HL-60 (cell line): ENCODE measurements at regions not wholly inside any gene's neighbourhood (a gene's known extent, or its start where the extent isn't known, plus 50 kb on each side); places are given as distances from the start of the nearest gene placed in this dataset.

ENCODE experiments used
- DNase-seq, 2 experiments: peaks; one replicate each; pipeline ENCODE4 v3.0.0-alpha.2; 2010 to 2020; ENCODE audit warnings: low read depth in 1 of 2, low spot score in 1 of 2
- H3K27ac ChIP-seq: fragments of 250-450 bp; sonication (Bioruptor Pico); replicated peaks from 2 replicates; pipeline ENCODE4 v1.5.1; 2020; ENCODE audit warnings: mild to moderate bottlenecking, moderate library complexity
- H3K27me3 ChIP-seq: fragments of 250-450 bp; sonication (Bioruptor Pico); 2 replicates; pipeline ENCODE4 v1.5.1; 2021; ENCODE audit warnings: mild to moderate bottlenecking, moderate library complexity; ENCODE audit not compliant: insufficient read depth, poor library complexity, severe bottlenecking
- H3K4me3 ChIP-seq: replicated peaks from 2 replicates; pipeline ENCODE4 v1.5.1; 2011; ENCODE audit warnings: mild to moderate bottlenecking, control low read depth, low read length; ENCODE audit not compliant: insufficient read depth
- CTCF ChIP-seq: IDR thresholded peaks from one replicate; pipeline ENCODE4 v1.5.1; 2011; ENCODE audit warnings: low read length, control low read depth, inconsistent platforms; ENCODE audit not compliant: insufficient read depth
- GABPA ChIP-seq: IDR thresholded peaks from 2 replicates; pipeline ENCODE4 v1.6.1; 2012; ENCODE audit warnings: low read depth
- POLR2AphosphoS5 ChIP-seq: IDR thresholded peaks from 2 replicates; pipeline ENCODE4 v1.6.1; 2012; ENCODE audit warnings: low read depth
- REST ChIP-seq: IDR thresholded peaks from 2 replicates; pipeline ENCODE4 v1.6.1; 2012; ENCODE audit warnings: low read depth; ENCODE audit not compliant: insufficient replicate concordance
- SPI1 ChIP-seq: IDR thresholded peaks from 2 replicates; pipeline ENCODE4 v1.6.1; 2012; ENCODE audit warnings: low read depth, mild to moderate bottlenecking, borderline replicate concordance

DNA sequence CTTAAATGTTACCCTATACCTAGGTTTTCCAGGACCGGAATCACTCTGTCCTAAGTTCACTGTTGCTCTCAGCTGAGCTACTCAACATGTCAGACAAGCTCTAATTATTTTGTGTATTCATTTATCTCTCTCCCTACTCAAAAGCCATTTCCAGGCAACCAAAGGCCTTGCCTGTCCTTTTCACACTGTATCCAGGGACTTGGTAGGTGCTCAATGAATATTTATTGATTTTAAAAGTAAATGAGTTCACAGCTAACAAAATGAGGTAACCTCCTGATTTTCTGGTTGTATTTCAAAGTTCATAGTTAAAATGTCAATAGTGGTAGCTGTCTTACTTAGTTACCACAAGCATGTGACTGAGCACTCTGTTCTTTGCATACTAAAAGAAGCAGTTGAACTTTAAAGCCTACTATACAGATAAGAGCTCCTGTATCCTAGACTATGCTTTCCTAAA is 522.2 kb downstream of the ACTL7B start:
- no peak for DNase-seq
- TF ChIP-seq POLR2AphosphoS5, result no peak
- no peak for TF ChIP-seq REST
- no peak for TF ChIP-seq GABPA
- no peak for TF ChIP-seq CTCF
- TF ChIP-seq SPI1, result no peak
- no peak overlapping the region for H3K27ac ChIP-seq
- no peak overlapping the region for H3K4me3 ChIP-seq
- H3K27me3 ChIP-seq, result no peaks in the 10 kb centered on the region

DNA sequence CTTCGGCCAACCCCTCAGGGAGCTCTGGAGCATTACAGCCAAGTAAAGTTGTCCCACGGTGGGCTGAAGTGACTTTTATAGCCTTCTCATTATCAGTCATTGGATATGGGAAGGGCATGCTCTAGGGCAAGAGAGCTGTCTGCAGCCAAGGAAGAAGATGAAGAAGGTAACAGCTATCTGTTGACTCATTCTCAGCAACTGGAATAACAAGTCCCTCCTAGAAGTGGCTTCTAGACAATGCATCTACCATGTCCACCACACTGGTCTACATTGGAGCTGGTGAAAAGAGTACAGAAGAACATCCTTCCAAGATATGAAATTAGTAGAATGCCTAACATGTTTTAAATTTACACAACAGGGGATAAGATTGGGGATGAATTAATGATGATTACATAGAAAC is 524.2 kb downstream of the ACTL7B start:
- no peaks in the 10 kb centered on the region for H3K27me3 ChIP-seq
- no peak overlapping the region for H3K4me3 ChIP-seq
- H3K27ac ChIP-seq, result no peak overlapping the region
- no peak for DNase-seq
- no peak for TF ChIP-seq POLR2AphosphoS5

GRCh38 chr9:108325406-108325805 is 530.4 kb downstream of the ACTL7B start:
- TF ChIP-seq POLR2AphosphoS5 (no peak), SPI1 (peak; percentile 66; the same call in 1 of the 2 replicates), CTCF (no peak), GABPA (no peak), REST (no peak)
- Histone ChIP-seq H3K4me3 (no peak overlapping the region), H3K27me3 (no peaks in the 10 kb centered on the region), H3K27ac (no peak overlapping the region)
- peak in 1 of 2 experiments; percentile 65 for DNase-seq

- no peak for DNase-seq
- Histone ChIP-seq H3K27ac (no peak overlapping the region), H3K27me3 (no peaks in the 10 kb centered on the region), H3K4me3 (no peak overlapping the region)
- no peak for TF ChIP-seq REST
- no peak for TF ChIP-seq POLR2AphosphoS5
- no peak for TF ChIP-seq SPI1
- TF ChIP-seq GABPA, result no peak
- TF ChIP-seq CTCF, result no peak
Observed at GRCh38 chr9:108323615-108324014, 532.2 kb downstream of the ACTL7B start.
